SK-N-MC (cell line): ENCODE measurements at regions not wholly inside any gene's neighbourhood (a gene's known extent, or its start where the extent isn't known, plus 50 kb on each side); places are given as distances from the start of the nearest gene placed in this dataset.
"Not testable (repeated sequence)": the region's sequence is repeated elsewhere in the genome, so short reads cannot be mapped to it uniquely, and the experiment has no call there.

ENCODE experiments used
- DNase-seq: peaks from one replicate; pipeline ENCODE4 v3.0.0-alpha.2; 2011; ENCODE audit warnings: low read depth, low spot score
- H3K27ac ChIP-seq: fragments of 200-600 bp; sonication (generic); 2 replicates; pipeline ENCODE4 v1.5.1; 2016; ENCODE audit warnings: mixed run types
- H3K36me3 ChIP-seq: fragments of 200-600 bp; sonication (generic); 2 replicates; pipeline ENCODE4 v1.6.1; 2017; ENCODE audit warnings: antibody characterized with exemption, low read length, mixed read lengths; ENCODE audit not compliant: insufficient read depth
- H3K4me3 ChIP-seq: fragments of 200-600 bp; sonication (generic); 2 replicates; pipeline ENCODE4 v1.5.1; 2016
- H3K9ac ChIP-seq: fragments of 200-600 bp; sonication (generic); 2 replicates; pipeline ENCODE4 v1.8.0; 2017; ENCODE audit warnings: mixed run types, mixed read lengths; ENCODE audit not compliant: insufficient read length
- H3K9me3 ChIP-seq: fragments of 200-600 bp; sonication (generic); 2 replicates; pipeline ENCODE4 v1.6.1; 2017; ENCODE audit warnings: low read depth, mild to moderate bottlenecking, antibody characterized with exemption, low read length, moderate library complexity, mixed read lengths
- EZH2 ChIP-seq: fragments of 200-600 bp; sonication (generic); IDR thresholded peaks from one replicate; pipeline ENCODE4 v1.6.1; 2017; ENCODE audit warnings: antibody characterized with exemption
- FOXP2 ChIP-seq: optimal IDR thresholded peaks from 2 replicates; pipeline ENCODE3; 2011; ENCODE audit warnings: mild to moderate bottlenecking, moderate library complexity; ENCODE audit not compliant: insufficient read depth; ENCODE audit errors: extremely low read length, control extremely low read depth
- POLR2AphosphoS5 ChIP-seq: IDR thresholded peaks from 2 replicates; pipeline ENCODE4 v1.6.1; 2012; ENCODE audit warnings: mild to moderate bottlenecking, low read depth, low read length, borderline replicate concordance

- H3K9ac ChIP-seq = no peak overlapping the region
- DNase-seq = no peak
- H3K36me3 ChIP-seq = no peaks in the 10 kb centered on the region
- H3K27ac ChIP-seq = no peak overlapping the region
- no peaks in the 10 kb centered on the region for H3K9me3 ChIP-seq
- no peak overlapping the region for H3K4me3 ChIP-seq
- TF ChIP-seq EZH2 = no peak
- TF ChIP-seq FOXP2 = no peak
- TF ChIP-seq POLR2AphosphoS5 = no peak
These were observed 253.9 kb downstream of the AGTPBP1 start for GRCh38 chr9:85487872-85488271.

GRCh38 chr9:85484235-85484634, 257.5 kb downstream of the AGTPBP1 start:
- TF ChIP-seq POLR2AphosphoS5 (no peak), EZH2 (no peak), FOXP2 (no peak)
- no peak overlapping the region for H3K4me3 ChIP-seq
- H3K36me3 ChIP-seq = no peaks in the 10 kb centered on the region
- H3K9ac ChIP-seq = no peak overlapping the region
- H3K9me3 ChIP-seq = no peaks in the 10 kb centered on the region
- no peak overlapping the region for H3K27ac ChIP-seq
- no peak for DNase-seq

GRCh38 chr9:85483208-85483607, 258.5 kb downstream of the AGTPBP1 start:
- DNase-seq = no peak
- H3K9ac ChIP-seq = no peak overlapping the region
- no peak for TF ChIP-seq POLR2AphosphoS5
- no peak for TF ChIP-seq FOXP2
- TF ChIP-seq EZH2 = no peak

GRCh38 chr9:85479305-85479704, 262.4 kb downstream of the AGTPBP1 start:
- H3K9ac ChIP-seq = no peak overlapping the region
- no peak for DNase-seq
- no peak overlapping the region for H3K4me3 ChIP-seq
- no peak for TF ChIP-seq EZH2
- TF ChIP-seq FOXP2 = no peak
- no peak for TF ChIP-seq POLR2AphosphoS5
- no peak overlapping the region for H3K27ac ChIP-seq
- H3K9me3 ChIP-seq = no peaks in the 10 kb centered on the region
- H3K36me3 ChIP-seq = no peaks in the 10 kb centered on the region

More at GRCh38 chr9:85483208-85483607, 258.5 kb downstream of the AGTPBP1 start:
- Histone ChIP-seq H3K36me3 (no peaks in the 10 kb centered on the region), H3K4me3 (no peak overlapping the region), H3K9me3 (no peaks in the 10 kb centered on the region), H3K27ac (no peak overlapping the region)

GRCh38 chr9:85478847-85479246, 262.9 kb downstream of the AGTPBP1 start:
- Histone ChIP-seq H3K9me3 (no peaks in the 10 kb centered on the region), H3K27ac (no peak overlapping the region), H3K9ac (no peak overlapping the region), H3K4me3 (no peak overlapping the region), H3K36me3 (no peaks in the 10 kb centered on the region)
- no peak for DNase-seq
- TF ChIP-seq EZH2 (no peak), FOXP2 (no peak), POLR2AphosphoS5 (no peak)

GRCh38 chr9:85474896-85475295, 266.9 kb downstream of the AGTPBP1 start:
- not testable (repeated sequence) for H3K9ac ChIP-seq, DNase-seq, H3K9me3 ChIP-seq, H3K4me3 ChIP-seq, H3K27ac ChIP-seq, H3K36me3 ChIP-seq

GRCh38 chr9:85471791-85472190, 270.0 kb downstream of the AGTPBP1 start:
- Histone ChIP-seq H3K9me3 (no peaks in the 10 kb centered on the region), H3K36me3 (no peaks in the 10 kb centered on the region), H3K4me3 (no peak overlapping the region), H3K9ac (no peak overlapping the region), H3K27ac (no peak overlapping the region)
- DNase-seq = no peak
- TF ChIP-seq FOXP2 (no peak), POLR2AphosphoS5 (no peak), EZH2 (no peak)

GRCh38 chr9:85469041-85469440, 272.7 kb downstream of the AGTPBP1 start:
- H3K36me3 ChIP-seq = no peaks in the 10 kb centered on the region
- H3K9me3 ChIP-seq = no peaks in the 10 kb centered on the region
- TF ChIP-seq EZH2 (no peak), FOXP2 (no peak), POLR2AphosphoS5 (no peak)
- no peak for DNase-seq
- H3K9ac ChIP-seq = no peak overlapping the region
- H3K4me3 ChIP-seq = no peak overlapping the region
- H3K27ac ChIP-seq = no peak overlapping the region

- DNase-seq = no peak
- Histone ChIP-seq H3K27ac (no peak overlapping the region), H3K4me3 (no peak overlapping the region), H3K9ac (no peak overlapping the region), H3K36me3 (no peaks in the 10 kb centered on the region), H3K9me3 (no peaks in the 10 kb centered on the region)
- TF ChIP-seq POLR2AphosphoS5 (no peak), EZH2 (no peak), FOXP2 (no peak)
These were observed 274.9 kb downstream of the AGTPBP1 start for GRCh38 chr9:85466834-85467233.

GRCh38 chr9:85458114-85458864, 283.5 kb downstream of the AGTPBP1 start:
- H3K36me3 ChIP-seq, H3K27ac ChIP-seq, H3K9me3 ChIP-seq, DNase-seq, H3K9ac ChIP-seq, H3K4me3 ChIP-seq: not testable (repeated sequence)
